ENCODE measurements at regions not wholly inside any gene's neighbourhood (a gene's known extent, or its start where the extent isn't known, plus 50 kb on each side); places are given as distances from the start of the nearest gene placed in this dataset.

GRCh38 chr2:181140414-181140813 is 160.0 kb downstream of the UBE2E3 start:
- TF ChIP-seq POLR2A (IDR thresholded peaks at IDR 0.05) (no peak), CTCF (IDR thresholded peaks at IDR 0.05) (no peak)
